Endothelial cell of umbilical vein (primary cell): ENCODE measurements at regions not wholly inside any gene's neighbourhood (a gene's known extent, or its start where the extent isn't known, plus 50 kb on each side); places are given as distances from the start of the nearest gene placed in this dataset.

Experiments used
- BruUV-seq: library from RNA; stranded (reverse); fragments of 400-500 nt; replicated peaks from 2 replicates; lab custom pipeline; 2021; lab: Mats Ljungman, UMichigan
- CTCF ChIA-PET: fragments of 300-600, 350-600 bp; sonication (Branson Sonifier 250); formaldehyde crosslinking; loops from one replicate; lab custom pipeline; 2021; ENCODE audit warnings: antibody characterized with exemption, inconsistent platforms; lab: Charles Lee
- POLR2A ChIA-PET: fragments of 300-600, 350-600 bp; sonication (Branson Sonifier 250); formaldehyde crosslinking; loops from one replicate; lab custom pipeline; 2021; ENCODE audit warnings: antibody characterized with exemption, inconsistent platforms; lab: Charles Lee
- DNase-seq: peaks from one replicate; pipeline ENCODE4 v3.0.0-alpha.2; 2011; ENCODE audit warnings: low read depth, low spot score
- FAIRE-seq: peaks from 2 replicates; lab custom pipeline; 2011; peaks lifted over from hg19 to GRCh38; lab: Jason Lieb, UNC
- H2AFZ ChIP-seq: 2 replicates; pipeline ENCODE4 v1.6.0; 2012; ENCODE audit warnings: low read depth, low read length, control low read depth, inconsistent platforms
- H3K27ac ChIP-seq: 2 replicates; pipeline ENCODE4 v1.5.1; 2011; ENCODE audit warnings: low read depth, mild to moderate bottlenecking, control low read depth, low read length, moderate library complexity; ENCODE audit not compliant: insufficient read depth
- H3K27me3 ChIP-seq, 2 experiments: 2 replicates each; pipeline versions ENCODE4 v1.6.0 to v1.6.1; 2011; ENCODE audit warnings: low read length in 2 of 2, mixed read lengths in 1 of 2; ENCODE audit not compliant: control insufficient read depth in 2 of 2, insufficient read depth in 2 of 2
- H3K36me3 ChIP-seq, 2 experiments: 2 replicates in 1 of 2; 3 replicates in 1 of 2; pipeline ENCODE4 v1.5.1; 2011; ENCODE audit warnings: low read length in 2 of 2, mild to moderate bottlenecking in 1 of 2, moderate library complexity in 1 of 2; ENCODE audit not compliant: control insufficient read depth in 2 of 2, insufficient read depth in 2 of 2; ENCODE audit errors: extremely low read depth in 1 of 2
- H3K4me1 ChIP-seq: 3 replicates; pipeline ENCODE4 v1.5.1; 2011; ENCODE audit warnings: mild to moderate bottlenecking, low read length; ENCODE audit not compliant: control insufficient read depth, insufficient read depth; ENCODE audit errors: extremely low read depth
- H3K4me2 ChIP-seq: 2 replicates; pipeline ENCODE4 v1.6.1; 2011; ENCODE audit warnings: low read length, control low read depth, mixed read lengths; ENCODE audit not compliant: insufficient read depth
- H3K4me3 ChIP-seq, 3 experiments: fragments of 200-600 bp in 1 of 3; sonication (generic), shearing (Covaris generic) in 1 of 3; replicated peaks in 1 of 3; 2 replicates each; pipeline ENCODE4 v1.5.1; 2011 to 2016; ENCODE audit warnings: control low read depth in 3 of 3, low read length in 3 of 3, mild to moderate bottlenecking in 2 of 3, inconsistent platforms in 1 of 3, low read depth in 1 of 3, moderate library complexity in 1 of 3; ENCODE audit not compliant: insufficient read depth in 1 of 3
- H3K79me2 ChIP-seq: 2 replicates; pipeline ENCODE4 v1.6.0; 2012; ENCODE audit warnings: low read length, inconsistent platforms; ENCODE audit not compliant: control insufficient read depth, insufficient read depth
- H3K9ac ChIP-seq: replicated peaks from 2 replicates; pipeline ENCODE3; 2011; ENCODE audit warnings: low read length, control low read depth; ENCODE audit not compliant: insufficient read depth; ENCODE audit errors: extremely low read depth
- H3K9me1 ChIP-seq: replicated peaks from 3 replicates; pipeline ENCODE4 v1.6.0; 2011; ENCODE audit warnings: mild to moderate bottlenecking, low read length; ENCODE audit not compliant: control insufficient read depth, insufficient read depth; ENCODE audit errors: extremely low read depth
- H3K9me3 ChIP-seq: replicated peaks from 2 replicates; pipeline ENCODE4 v1.5.1; 2012; ENCODE audit warnings: low read length, inconsistent platforms; ENCODE audit not compliant: control insufficient read depth, insufficient read depth
- H4K20me1 ChIP-seq: replicated peaks from 2 replicates; pipeline ENCODE3; 2011; ENCODE audit warnings: mild to moderate bottlenecking, low read length; ENCODE audit not compliant: control insufficient read depth, insufficient read depth; ENCODE audit errors: extremely low read depth
- EZH2 ChIP-seq: IDR thresholded peaks from 2 replicates; pipeline ENCODE4 v1.6.1; 2012; ENCODE audit warnings: borderline replicate concordance, low read depth, mild to moderate bottlenecking, moderate library complexity, low read length, inconsistent platforms; ENCODE audit not compliant: severe bottlenecking
- FOS ChIP-seq: IDR thresholded peaks from 2 replicates; pipeline ENCODE4 v1.6.1; 2011; ENCODE audit warnings: mild to moderate bottlenecking, low read length, moderate library complexity, borderline replicate concordance; ENCODE audit not compliant: insufficient read depth
- GATA2 ChIP-seq: IDR thresholded peaks from 2 replicates; pipeline ENCODE4 v1.7.0; 2011; ENCODE audit warnings: low read depth, mild to moderate bottlenecking, moderate library complexity, mixed read lengths, low read length; ENCODE audit not compliant: insufficient read length, insufficient read depth
- JUN ChIP-seq: IDR thresholded peaks from 2 replicates; pipeline ENCODE4 v1.6.1; 2011; ENCODE audit warnings: borderline replicate concordance, low read depth; ENCODE audit not compliant: insufficient read length, insufficient read depth
- MYC ChIP-seq: IDR thresholded peaks from one replicate; pipeline ENCODE4 v1.6.1; 2011; ENCODE audit warnings: mild to moderate bottlenecking, low read depth, low read length
- POLR2A ChIP-seq: IDR thresholded peaks from 2 replicates; pipeline ENCODE4 v1.6.1; 2012; ENCODE audit warnings: low read depth, mild to moderate bottlenecking, control low read depth, low read length
- POLR2AphosphoS5 ChIP-seq: IDR thresholded peaks from 2 replicates; pipeline ENCODE4 v1.6.1; 2012; ENCODE audit warnings: low read depth, mild to moderate bottlenecking, control low read depth, low read length, moderate library complexity; ENCODE audit not compliant: insufficient read depth
- dilution Hi-C: fragments of 300-500 bp; cut with MboI; formaldehyde crosslinking; loops from one replicate; pipeline ENCODE4 v1.15.0; 2019; ENCODE audit warnings: low sequenced_read_pairs; ENCODE audit not compliant: extremely low pct_ligation_motif_present
- intact Hi-C: fragments of 100-400 bp; cut with micrococcal nuclease; formaldehyde crosslinking; loops from one replicate; pipeline ENCODE4 v1.10.0; 2022
- TF ChIP-seq, protein P1 (sequence below), 2 donors: IDR thresholded peaks; 1 replicate in 1 of 2; 2 replicates in 1 of 2; pipeline ENCODE4 v1.5.1; 2011; ENCODE audit warnings: low read length in 2 of 2, mild to moderate bottlenecking in 2 of 2, moderate library complexity in 2 of 2, control low read depth in 1 of 2, inconsistent platforms in 1 of 2, low read depth in 1 of 2; ENCODE audit not compliant: insufficient read depth in 1 of 2; ENCODE audit errors: extremely low read depth in 1 of 2
- TF ChIP-seq, protein P2 (sequence below): IDR thresholded peaks from 2 replicates; pipeline ENCODE4 v1.6.1; 2011; ENCODE audit not compliant: insufficient read depth, insufficient read length

DNA sequence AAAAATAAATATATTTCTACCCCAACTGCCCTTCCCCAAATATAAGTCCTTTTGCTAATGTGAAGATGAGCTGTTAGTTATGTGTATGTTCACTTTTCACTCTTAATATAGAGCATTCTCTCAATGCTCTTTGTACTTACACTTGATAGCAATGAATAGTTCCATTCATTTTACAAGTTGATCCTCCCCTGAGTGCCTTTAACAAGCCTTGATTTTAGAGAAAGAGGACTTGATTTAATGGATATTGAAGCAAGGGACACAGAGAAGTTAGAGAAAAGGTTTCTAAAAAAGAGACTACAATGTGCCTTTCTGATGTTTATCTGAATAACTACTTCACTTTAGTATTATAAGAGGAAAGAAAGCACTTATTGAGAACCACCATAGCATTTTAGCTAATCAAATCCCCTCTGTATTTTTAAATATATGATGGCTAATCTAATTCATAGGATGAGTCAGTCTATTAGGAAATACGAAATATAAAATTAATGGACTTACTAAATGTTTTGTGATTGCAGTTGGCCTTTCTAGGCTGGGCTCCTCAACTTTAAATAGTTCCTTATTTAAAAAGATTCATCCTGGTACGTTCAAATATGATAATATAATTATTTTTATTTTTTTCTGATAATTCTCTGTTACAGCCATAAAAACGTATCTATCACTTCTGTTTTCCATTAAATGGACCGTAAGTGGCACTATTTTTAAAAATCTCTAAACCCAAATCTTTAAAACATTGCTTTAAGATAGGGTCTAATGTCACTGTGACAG, 1097.8 kb upstream of the SLC10A2 start:
- BruUV-seq: no TSS peak

More for the DNA sequence above, 1097.8 kb upstream of the SLC10A2 start:
- FAIRE-seq (no peak), DNase-seq (no peak)
- Histone ChIP-seq H3K9me3 (no peaks in the 10 kb centered on the region), H3K79me2 (no peaks in the 10 kb centered on the region), H3K36me3 (no peaks in the 10 kb centered on the region), H3K4me1 (no peaks in the 10 kb centered on the region), H3K4me2 (no peak overlapping the region), H4K20me1 (no peaks in the 10 kb centered on the region), H3K27me3 (no peaks in the 10 kb centered on the region), H3K9me1 (no peaks in the 10 kb centered on the region), H2AFZ (no peak overlapping the region), H3K4me3 (no peak overlapping the region), H3K9ac (no peak overlapping the region), H3K27ac (no peak overlapping the region)
- ChIA-PET POLR2A (no interaction called here), CTCF (no interaction called here)
- dilution Hi-C loops: no loop called here
- TF ChIP-seq POLR2A: no peak
- no peak for TF ChIP-seq MYC
- no peak for TF ChIP-seq FOS
- TF ChIP-seq JUN: no peak
- TF ChIP-seq, protein P1, sequence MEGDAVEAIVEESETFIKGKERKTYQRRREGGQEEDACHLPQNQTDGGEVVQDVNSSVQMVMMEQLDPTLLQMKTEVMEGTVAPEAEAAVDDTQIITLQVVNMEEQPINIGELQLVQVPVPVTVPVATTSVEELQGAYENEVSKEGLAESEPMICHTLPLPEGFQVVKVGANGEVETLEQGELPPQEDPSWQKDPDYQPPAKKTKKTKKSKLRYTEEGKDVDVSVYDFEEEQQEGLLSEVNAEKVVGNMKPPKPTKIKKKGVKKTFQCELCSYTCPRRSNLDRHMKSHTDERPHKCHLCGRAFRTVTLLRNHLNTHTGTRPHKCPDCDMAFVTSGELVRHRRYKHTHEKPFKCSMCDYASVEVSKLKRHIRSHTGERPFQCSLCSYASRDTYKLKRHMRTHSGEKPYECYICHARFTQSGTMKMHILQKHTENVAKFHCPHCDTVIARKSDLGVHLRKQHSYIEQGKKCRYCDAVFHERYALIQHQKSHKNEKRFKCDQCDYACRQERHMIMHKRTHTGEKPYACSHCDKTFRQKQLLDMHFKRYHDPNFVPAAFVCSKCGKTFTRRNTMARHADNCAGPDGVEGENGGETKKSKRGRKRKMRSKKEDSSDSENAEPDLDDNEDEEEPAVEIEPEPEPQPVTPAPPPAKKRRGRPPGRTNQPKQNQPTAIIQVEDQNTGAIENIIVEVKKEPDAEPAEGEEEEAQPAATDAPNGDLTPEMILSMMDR (IDR thresholded peaks at IDR 0.05; ENCODE audit: extremely low read depth in 1 of 2, insufficient read depth in 1 of 2, low read depth in 1 of 2, low read length in 2 of 2): no peak
- TF ChIP-seq GATA2: no peak
- no peak for TF ChIP-seq POLR2AphosphoS5
- TF ChIP-seq, protein P2, sequence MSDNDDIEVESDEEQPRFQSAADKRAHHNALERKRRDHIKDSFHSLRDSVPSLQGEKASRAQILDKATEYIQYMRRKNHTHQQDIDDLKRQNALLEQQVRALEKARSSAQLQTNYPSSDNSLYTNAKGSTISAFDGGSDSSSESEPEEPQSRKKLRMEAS: no peak
- no peak for TF ChIP-seq EZH2
- intact Hi-C loops: no loop called here
